ENCODE measurements at regions not wholly inside any gene's neighbourhood (a gene's known extent, or its start where the extent isn't known, plus 50 kb on each side); places are given as distances from the start of the nearest gene placed in this dataset.

- Mint-ChIP-seq H3K27ac (no peak overlapping the region), H3K9me3 (no peaks in the 10 kb centered on the region), H3K4me1 (no peaks in the 10 kb centered on the region), H3K27me3 (no peaks in the 10 kb centered on the region), H3K4me3 (no peak overlapping the region)
- ATAC-seq (no peak), DNase-seq (no peak)
These were observed 468.9 kb upstream of the LRFN5 start for GRCh38 chr14:41137741-41138140.

DNA sequence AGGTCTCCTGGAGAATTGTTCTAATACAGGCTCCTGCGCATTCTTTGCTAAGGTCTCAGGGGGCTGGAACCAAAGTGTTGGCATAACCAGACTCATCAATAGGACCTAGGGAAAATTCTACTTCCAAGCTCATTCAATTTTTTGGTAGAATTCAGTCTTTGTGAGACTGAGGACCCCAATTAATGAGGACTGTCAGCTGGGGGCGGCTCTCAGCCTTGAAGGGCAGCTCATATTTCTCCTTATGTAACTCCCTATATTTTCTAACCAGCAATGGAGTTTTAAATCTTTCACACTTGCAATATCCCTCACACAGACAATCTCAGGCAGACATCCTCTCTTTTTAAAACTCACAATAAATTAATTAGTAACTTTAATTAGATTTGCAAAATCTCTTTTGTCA lies 476.4 kb upstream of the LRFN5 start:
- no peak for ATAC-seq
- no peaks in the 10 kb centered on the region for H3K9me3 Mint-ChIP-seq
- H3K27me3 Mint-ChIP-seq: no peaks in the 10 kb centered on the region
- no peak overlapping the region for H3K4me3 Mint-ChIP-seq
- H3K4me1 Mint-ChIP-seq: no peaks in the 10 kb centered on the region
- H3K27ac Mint-ChIP-seq: no peak overlapping the region
- no peak for DNase-seq

- DNase-seq: no peak
- no peak overlapping the region for H3K4me3 Mint-ChIP-seq
- no peak overlapping the region for H3K27ac Mint-ChIP-seq
- H3K27me3 Mint-ChIP-seq: no peaks in the 10 kb centered on the region
- ATAC-seq: no peak
- H3K4me1 Mint-ChIP-seq: no peaks in the 10 kb centered on the region
- peaks cover 0 to 8% of the 10 kb centered on the region in 2 donors for H3K9me3 Mint-ChIP-seq
These were observed 486.3 kb upstream of the LRFN5 start for GRCh38 chr14:41120402-41120801.

DNA sequence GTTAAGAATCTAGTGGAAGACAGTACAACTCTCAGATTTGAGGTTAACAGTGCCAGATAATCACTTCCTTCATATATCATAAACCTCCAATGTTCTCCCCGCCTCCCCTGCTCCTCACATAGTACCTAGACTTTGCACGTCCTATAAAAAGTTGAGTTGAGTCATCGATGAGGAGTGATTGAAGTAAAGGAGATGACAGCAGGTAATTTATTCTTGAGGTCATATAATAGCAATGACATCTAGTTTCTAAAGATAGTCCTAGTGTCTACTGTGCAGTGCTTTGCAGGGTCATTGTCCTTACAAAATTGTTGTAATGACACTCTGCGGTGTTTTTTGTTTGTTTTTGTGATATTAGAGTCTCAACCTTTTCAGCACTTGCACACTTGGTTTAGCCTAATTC lies 510.5 kb upstream of the LRFN5 start:
- Mint-ChIP-seq H3K4me3 (no peak overlapping the region), H3K9me3 (peaks cover 20 to 23% of the 10 kb centered on the region in 2 donors), H3K27ac (no peak overlapping the region), H3K4me1 (no peaks in the 10 kb centered on the region), H3K27me3 (no peaks in the 10 kb centered on the region)
- ATAC-seq: no peak
- DNase-seq: no peak

DNA sequence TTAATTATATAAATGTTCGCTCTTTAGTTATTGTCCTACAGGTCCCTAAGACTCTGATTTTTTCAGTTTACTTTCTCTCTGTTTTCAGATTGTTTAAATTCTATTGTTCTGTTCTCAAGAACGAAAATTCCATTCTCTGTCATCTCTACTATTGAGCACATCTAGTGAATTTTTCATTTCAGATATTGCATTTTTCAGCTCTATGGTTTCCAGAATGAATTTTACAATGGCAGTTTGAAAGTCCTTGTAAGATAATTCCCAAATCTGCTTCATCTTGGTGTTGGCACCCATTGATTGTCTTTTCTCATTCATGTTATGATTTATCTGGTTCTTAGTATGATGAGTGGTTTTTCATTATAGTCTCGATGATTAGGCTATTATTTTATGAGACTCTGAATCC lies 519.6 kb upstream of the LRFN5 start:
- Mint-ChIP-seq H3K27ac (no peak overlapping the region), H3K4me3 (no peak overlapping the region), H3K9me3 (peaks cover 19 to 21% of the 10 kb centered on the region in 2 donors), H3K27me3 (no peaks in the 10 kb centered on the region), H3K4me1 (no peaks in the 10 kb centered on the region)
- no peak for ATAC-seq
- no peak for DNase-seq

- H3K27me3 Mint-ChIP-seq: no peaks in the 10 kb centered on the region
- ATAC-seq: no peak
- DNase-seq: no peak
- no peaks in the 10 kb centered on the region for H3K9me3 Mint-ChIP-seq
- H3K4me3 Mint-ChIP-seq: no peak overlapping the region
- H3K27ac Mint-ChIP-seq: no peak overlapping the region
- no peaks in the 10 kb centered on the region for H3K4me1 Mint-ChIP-seq
These were observed 533.1 kb upstream of the LRFN5 start for GRCh38 chr14:41073544-41073943.

- Mint-ChIP-seq H3K9me3 (no peaks in the 10 kb centered on the region), H3K27me3 (no peaks in the 10 kb centered on the region), H3K27ac (no peak overlapping the region)
These were observed 533.9 kb upstream of the LRFN5 start for GRCh38 chr14:41072776-41073175.

DNA sequence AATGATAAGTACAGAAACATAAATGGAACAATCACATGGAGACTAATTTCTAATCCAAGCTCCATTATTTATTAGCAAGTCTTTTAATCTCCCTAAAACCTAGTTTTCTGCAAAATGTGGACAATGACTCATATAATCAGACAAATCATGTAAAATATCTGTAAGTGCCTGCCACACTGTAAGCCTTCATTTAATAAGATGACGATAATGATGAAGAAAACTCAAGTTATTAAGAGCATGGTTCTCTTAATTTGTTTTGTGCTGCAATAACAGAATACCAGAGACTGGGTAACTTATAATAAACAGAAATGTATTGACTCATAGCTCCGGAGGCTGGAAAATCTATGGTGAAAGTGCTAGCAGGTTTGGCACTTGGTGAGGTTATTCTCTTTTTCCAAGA lies 535.3 kb upstream of the LRFN5 start:
- H3K27me3 Mint-ChIP-seq: no peaks in the 10 kb centered on the region
- no peak for ATAC-seq

More at GRCh38 chr14:41072776-41073175, 533.9 kb upstream of the LRFN5 start:
- no peak for ATAC-seq
- H3K4me3 Mint-ChIP-seq: no peak overlapping the region
- no peaks in the 10 kb centered on the region for H3K4me1 Mint-ChIP-seq
- no peak for DNase-seq

DNA sequence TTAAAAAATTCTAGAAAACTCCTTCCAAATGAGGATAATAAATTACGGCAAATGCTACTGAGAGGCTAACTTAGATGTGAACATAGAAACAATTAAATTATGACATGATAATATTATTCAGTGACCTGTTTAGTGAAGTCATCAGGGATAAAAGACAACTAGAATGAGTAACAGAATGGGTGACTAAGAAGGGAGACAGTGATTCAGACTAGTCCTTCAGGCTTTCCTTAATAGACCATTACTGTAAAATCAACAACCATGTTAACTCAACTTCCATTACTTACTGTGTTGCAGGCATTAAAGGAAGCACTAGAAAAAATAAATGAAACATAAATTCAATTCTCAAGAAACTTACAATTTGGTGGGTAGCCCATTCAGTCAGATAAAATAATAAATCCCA lies 543.9 kb upstream of the LRFN5 start:
- DNase-seq: no peak
- Mint-ChIP-seq H3K27ac (no peak overlapping the region), H3K27me3 (no peaks in the 10 kb centered on the region), H3K9me3 (peaks cover 0 to 4% of the 10 kb centered on the region in 2 donors), H3K4me3 (no peak overlapping the region), H3K4me1 (no peaks in the 10 kb centered on the region)
- ATAC-seq: no peak

More for the DNA sequence above, 535.3 kb upstream of the LRFN5 start:
- Mint-ChIP-seq H3K27ac (no peak overlapping the region), H3K4me3 (no peak overlapping the region), H3K4me1 (no peaks in the 10 kb centered on the region), H3K9me3 (no peaks in the 10 kb centered on the region)
- DNase-seq: no peak

GRCh38 chr14:41055589-41055988 lies 551.1 kb upstream of the LRFN5 start:
- Mint-ChIP-seq H3K4me3 (no peak overlapping the region), H3K27ac (no peak overlapping the region), H3K27me3 (no peaks in the 10 kb centered on the region), H3K4me1 (no peaks in the 10 kb centered on the region), H3K9me3 (no peaks in the 10 kb centered on the region)
- no peak for ATAC-seq
- no peak for DNase-seq

- Mint-ChIP-seq H3K27me3 (no peaks in the 10 kb centered on the region), H3K9me3 (no peaks in the 10 kb centered on the region), H3K4me1 (no peaks in the 10 kb centered on the region), H3K4me3 (no peak overlapping the region), H3K27ac (no peak overlapping the region)
- DNase-seq: no peak
- no peak for ATAC-seq
These were observed 554.9 kb upstream of the LRFN5 start for GRCh38 chr14:41051801-41052200.

DNA sequence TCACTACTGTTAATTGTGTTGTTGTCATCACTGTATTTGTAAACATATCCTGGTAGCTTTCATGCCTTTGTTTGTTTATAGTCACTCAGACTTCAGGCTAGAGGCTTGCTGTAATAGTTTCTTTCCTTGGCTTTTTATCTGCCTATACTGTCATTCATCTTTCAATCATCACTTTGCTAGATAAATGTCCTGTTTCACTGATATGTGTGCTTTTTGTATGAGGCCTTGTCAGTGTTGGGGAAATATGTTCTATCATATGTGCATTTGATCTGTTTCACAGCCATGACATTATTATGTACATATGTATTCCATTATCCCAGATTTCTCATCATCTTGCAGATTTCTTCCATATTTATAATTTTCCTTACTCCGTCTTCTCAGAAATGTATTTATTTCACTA lies 558.9 kb upstream of the LRFN5 start:
- DNase-seq (no peak), ATAC-seq (no peak)
- no peaks in the 10 kb centered on the region for H3K4me1 Mint-ChIP-seq
- H3K27me3 Mint-ChIP-seq: no peaks in the 10 kb centered on the region
- H3K9me3 Mint-ChIP-seq: no peaks in the 10 kb centered on the region
- H3K27ac Mint-ChIP-seq: no peak overlapping the region
- H3K4me3 Mint-ChIP-seq: no peak overlapping the region

DNA sequence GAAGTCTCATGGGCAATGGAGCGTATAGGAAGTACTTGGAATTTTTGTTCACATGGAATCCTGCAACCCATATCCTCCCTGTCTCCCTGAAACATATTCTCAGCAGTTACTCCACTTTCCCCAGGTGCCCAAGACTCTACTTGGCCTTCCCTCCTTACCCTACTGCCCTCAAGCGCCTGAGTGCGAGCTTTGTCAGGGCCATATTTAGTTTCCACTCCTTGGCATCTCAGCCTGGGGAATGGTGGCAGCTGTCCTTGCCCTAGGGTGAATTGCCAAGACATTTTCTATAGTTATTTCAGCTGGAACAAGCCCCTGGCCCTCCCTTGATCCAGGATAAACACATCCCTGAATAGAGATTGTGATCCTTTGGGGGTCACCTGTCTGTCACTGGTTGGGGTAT lies 569.3 kb upstream of the LRFN5 start:
- Mint-ChIP-seq H3K4me3 (no peak overlapping the region), H3K27ac (no peak overlapping the region), H3K4me1 (no peaks in the 10 kb centered on the region), H3K9me3 (no peaks in the 10 kb centered on the region), H3K27me3 (no peaks in the 10 kb centered on the region)
- no peak for DNase-seq
- no peak for ATAC-seq

- Mint-ChIP-seq H3K9me3 (no peaks in the 10 kb centered on the region), H3K27ac (no peak overlapping the region), H3K27me3 (no peaks in the 10 kb centered on the region), H3K4me1 (no peaks in the 10 kb centered on the region), H3K4me3 (no peak overlapping the region)
- DNase-seq (no peak), ATAC-seq (no peak)
These were observed 571.7 kb upstream of the LRFN5 start for GRCh38 chr14:41034969-41035368.

DNA sequence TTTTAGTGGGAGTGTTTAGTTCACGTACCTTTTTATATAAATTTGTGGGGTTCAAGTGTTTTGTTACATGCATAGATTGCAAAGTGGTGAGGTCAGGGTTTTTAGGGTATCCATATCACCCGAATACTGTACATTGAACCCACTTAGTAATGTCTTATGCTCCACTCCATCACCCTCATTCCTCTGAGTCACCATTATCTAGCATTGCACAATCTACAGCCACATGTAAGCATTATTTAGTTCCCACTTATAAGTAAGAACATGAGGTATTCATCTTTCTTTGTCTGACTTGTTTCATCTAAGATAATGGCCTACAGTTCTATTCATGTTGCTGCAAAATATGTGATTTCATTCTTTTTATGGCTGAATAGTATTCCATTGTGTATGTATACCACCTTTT lies 583.7 kb upstream of the LRFN5 start:
- DNase-seq: no peak
- H3K9me3 Mint-ChIP-seq: no peaks in the 10 kb centered on the region
- H3K27me3 Mint-ChIP-seq: no peaks in the 10 kb centered on the region
- H3K27ac Mint-ChIP-seq: no peak overlapping the region
- ATAC-seq: no peak
- no peak overlapping the region for H3K4me3 Mint-ChIP-seq
- no peaks in the 10 kb centered on the region for H3K4me1 Mint-ChIP-seq

GRCh38 chr14:41016213-41016612 lies 590.5 kb upstream of the LRFN5 start:
- ATAC-seq (no peak), DNase-seq (no peak)
- Mint-ChIP-seq H3K27me3 (no peaks in the 10 kb centered on the region), H3K27ac (no peak overlapping the region), H3K4me3 (no peak overlapping the region), H3K4me1 (no peaks in the 10 kb centered on the region), H3K9me3 (no peaks in the 10 kb centered on the region)

DNA sequence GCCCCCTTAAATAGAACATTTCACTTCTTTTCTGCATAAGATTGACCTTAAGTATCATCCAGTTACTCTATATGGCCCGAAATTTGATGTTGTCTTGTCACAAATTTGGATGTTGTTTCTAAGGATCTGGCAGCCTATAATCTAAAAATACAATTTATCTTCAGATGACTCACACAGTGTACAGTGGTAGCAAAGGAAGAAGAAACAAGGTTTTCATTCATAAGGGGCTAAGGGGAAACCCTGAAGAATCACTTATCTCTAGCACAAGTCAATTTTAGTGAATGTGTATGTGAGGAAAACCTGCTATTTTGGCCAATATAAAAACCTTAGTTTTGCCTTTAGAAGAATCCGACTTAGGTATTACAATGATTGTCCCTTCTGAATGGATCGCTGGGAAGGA lies 606.3 kb upstream of the LRFN5 start:
- Mint-ChIP-seq H3K9me3 (peaks cover 0 to 6% of the 10 kb centered on the region in 2 donors), H3K27me3 (no peaks in the 10 kb centered on the region), H3K4me3 (no peak overlapping the region), H3K4me1 (no peaks in the 10 kb centered on the region), H3K27ac (no peak overlapping the region)
- ATAC-seq (no peak), DNase-seq (no peak)

DNA sequence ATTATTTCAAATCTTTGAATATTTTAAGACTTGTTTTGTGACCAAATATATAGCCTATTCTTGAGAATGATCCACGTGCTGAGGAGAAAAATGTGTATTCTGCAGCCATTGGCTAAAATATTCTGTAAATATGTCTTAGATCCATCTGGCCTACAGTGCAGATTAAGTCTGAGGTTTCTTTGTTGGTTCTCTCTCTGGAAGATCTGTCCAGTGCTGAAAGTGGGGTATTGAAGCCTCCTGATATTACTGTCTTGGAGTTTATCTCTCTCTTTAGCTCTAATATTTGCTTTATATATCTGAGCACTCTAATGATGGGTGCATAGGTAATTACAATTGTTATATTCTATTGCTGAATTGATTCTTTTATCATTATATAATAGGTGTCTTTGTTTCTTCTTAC lies 617.4 kb upstream of the LRFN5 start:
- no peak overlapping the region for H3K4me3 Mint-ChIP-seq
- H3K27me3 Mint-ChIP-seq: no peaks in the 10 kb centered on the region
- ATAC-seq: no peak
- no peak overlapping the region for H3K27ac Mint-ChIP-seq
- peaks cover 18 to 31% of the 10 kb centered on the region in 2 donors for H3K9me3 Mint-ChIP-seq
- DNase-seq: no peak
- H3K4me1 Mint-ChIP-seq: no peaks in the 10 kb centered on the region

Data from stimulated activated naive CD8-positive, alpha-beta T cell treated with anti-CD3 and anti-CD28 coated beads, Interleukin-15, amount 100 ng/mL, for 72 hours (primary cell).